Liver (tissue), 8 donors: ENCODE measurements at regions not wholly inside any gene's neighbourhood (a gene's known extent, or its start where the extent isn't known, plus 50 kb on each side); places are given as distances from the start of the nearest gene placed in this dataset.
"Not testable (repeated sequence)": the region's sequence is repeated elsewhere in the genome, so short reads cannot be mapped to it uniquely, and the experiment has no call there.

Experiments
- DNase-seq: peaks from one replicate; pipeline ENCODE4 v3.0.0-alpha.2; 2017; ENCODE audit warnings: low spot score
- H3K27ac ChIP-seq, 2 donors: one replicate each; pipeline ENCODE4 v1.7.0; 2013; ENCODE audit warnings: inconsistent platforms in 2 of 2, low read length in 2 of 2, control low read depth in 1 of 2, low read depth in 1 of 2, mild to moderate bottlenecking in 1 of 2
- H3K27me3 ChIP-seq, 4 donors: one replicate each; pipeline versions ENCODE4 v1.6.1 to v1.7.0; 2013; ENCODE audit warnings: low read length in 3 of 4, inconsistent platforms in 1 of 4, mild to moderate bottlenecking in 1 of 4, moderate library complexity in 1 of 4; ENCODE audit not compliant: control insufficient read depth in 4 of 4, insufficient read depth in 4 of 4
- H3K36me3 ChIP-seq, 4 donors: one replicate each; pipeline versions ENCODE4 v1.6.1 to v1.7.0; 2013; ENCODE audit warnings: low read length in 3 of 4, mild to moderate bottlenecking in 3 of 4, low read depth in 1 of 4, moderate library complexity in 1 of 4; ENCODE audit not compliant: control insufficient read depth in 4 of 4, insufficient read depth in 3 of 4
- H3K4me1 ChIP-seq, 4 donors: one replicate each; pipeline versions ENCODE4 v1.6.1 to v1.7.0; 2013; ENCODE audit warnings: low read length in 3 of 4, mild to moderate bottlenecking in 3 of 4, moderate library complexity in 1 of 4; ENCODE audit not compliant: control insufficient read depth in 4 of 4, insufficient read depth in 4 of 4
- H3K4me3 ChIP-seq, 3 donors: one replicate each; pipeline versions ENCODE4 v1.6.1 to v1.7.0; 2013; ENCODE audit warnings: low read length in 3 of 3, control low read depth in 1 of 3, low read depth in 1 of 3, mild to moderate bottlenecking in 1 of 3
- H3K9ac ChIP-seq, 2 donors: one replicate each; pipeline ENCODE4 v1.7.0; 2013; ENCODE audit warnings: low read length in 2 of 2, mild to moderate bottlenecking in 2 of 2, moderate library complexity in 2 of 2, control low read depth in 1 of 2, low read depth in 1 of 2
- H3K9me3 ChIP-seq, 4 donors: one replicate each; pipeline versions ENCODE4 v1.6.1 to v1.7.0; 2013; ENCODE audit warnings: low read length in 3 of 4; ENCODE audit not compliant: control insufficient read depth in 4 of 4
- ATF3 ChIP-seq: IDR thresholded peaks from 2 replicates; pipeline ENCODE4 v1.6.1; 2016; ENCODE audit warnings: antibody characterized with exemption
- EGR1 ChIP-seq, 2 donors: IDR thresholded peaks; 2 replicates each; pipeline ENCODE4 v1.6.1; 2016 to 2018; ENCODE audit warnings: antibody characterized with exemption in 2 of 2, low read depth in 2 of 2
- FOXA1 ChIP-seq: IDR thresholded peaks from 2 replicates; pipeline ENCODE4 v1.6.1; 2016; ENCODE audit warnings: antibody characterized with exemption
- FOXA2 ChIP-seq: IDR thresholded peaks from 2 replicates; pipeline ENCODE4 v1.6.1; 2016; ENCODE audit warnings: antibody characterized with exemption
- HNF4A ChIP-seq, 2 donors: conservative IDR thresholded peaks; 2 replicates each; pipeline ENCODE4 v1.6.1; 2016; ENCODE audit warnings: antibody characterized with exemption in 2 of 2, mild to moderate bottlenecking in 2 of 2
- JUND ChIP-seq, 2 donors: IDR thresholded peaks; 2 replicates each; pipeline ENCODE4 v1.6.1; 2016; ENCODE audit warnings: antibody characterized with exemption in 2 of 2
- REST ChIP-seq: IDR thresholded peaks from 2 replicates; pipeline ENCODE4 v1.6.1; 2016; ENCODE audit warnings: antibody characterized with exemption, mild to moderate bottlenecking
- RXRA ChIP-seq, 2 donors: IDR thresholded peaks; 2 replicates each; pipeline ENCODE4 v1.6.1; 2017 to 2018; ENCODE audit warnings: antibody characterized with exemption in 2 of 2, mild to moderate bottlenecking in 1 of 2
- SP1 ChIP-seq: IDR thresholded peaks from 2 replicates; pipeline ENCODE4 v1.6.1; 2018; ENCODE audit warnings: antibody characterized with exemption, mild to moderate bottlenecking
- YY1 ChIP-seq: IDR thresholded peaks from 2 replicates; pipeline ENCODE4 v1.6.1; 2016; ENCODE audit warnings: antibody characterized with exemption, mild to moderate bottlenecking
- ZBTB33 ChIP-seq: IDR thresholded peaks from 2 replicates; pipeline ENCODE4 v1.6.1; 2016; ENCODE audit warnings: antibody characterized with exemption
- WGBS: extraction: QIAGEN DNeasy Blood & Tissue Kit; methylation state at CpG from one replicate; pipeline ENCODE4 v1.1.7; 2013; 5-methylcytosine and 5-hydroxymethylcytosine counted together
- TF ChIP-seq, protein P1 (sequence below): fragments of 150-350 bp; IDR thresholded peaks from 2 replicates; pipeline ENCODE4 v1.5.1; 2017; ENCODE audit warnings: improper control_type of control experiment, low read depth, low read length; ENCODE audit not compliant: missing input control
- TF ChIP-seq, protein P2 (sequence below): IDR thresholded peaks from 2 replicates; pipeline ENCODE4 v1.6.1; 2016; ENCODE audit warnings: antibody characterized with exemption
- donor health status: healthy.
- donor health status: healthy.
- donor health status: healthy.
- donor health status: healthy.
- donor health status: healthy.

GRCh38 chr5:96187309-96188027, 225.8 kb upstream of the ELL2 start:
- H3K4me3 ChIP-seq, result no peak overlapping the region
- H3K27ac ChIP-seq, result no peak overlapping the region
- H3K36me3 ChIP-seq, result no peaks in the 10 kb centered on the region
- H3K27me3 ChIP-seq, result no peaks in the 10 kb centered on the region
- H3K9me3 ChIP-seq, result no peaks in the 10 kb centered on the region
- whole genome bisulfite sequencing, result 75% methylated on average over 5 of the region's 5 CpGs
- no peak for DNase-seq
- no peak overlapping the region for H3K9ac ChIP-seq
- TF ChIP-seq HNF4A (conservative IDR thresholded peaks at IDR 0.05) (peak in 1 of 2 donors; percentile 4), FOXA1 (no peak), FOXA2 (peak; percentile 19)
- no peaks in the 10 kb centered on the region for H3K4me1 ChIP-seq

DNA sequence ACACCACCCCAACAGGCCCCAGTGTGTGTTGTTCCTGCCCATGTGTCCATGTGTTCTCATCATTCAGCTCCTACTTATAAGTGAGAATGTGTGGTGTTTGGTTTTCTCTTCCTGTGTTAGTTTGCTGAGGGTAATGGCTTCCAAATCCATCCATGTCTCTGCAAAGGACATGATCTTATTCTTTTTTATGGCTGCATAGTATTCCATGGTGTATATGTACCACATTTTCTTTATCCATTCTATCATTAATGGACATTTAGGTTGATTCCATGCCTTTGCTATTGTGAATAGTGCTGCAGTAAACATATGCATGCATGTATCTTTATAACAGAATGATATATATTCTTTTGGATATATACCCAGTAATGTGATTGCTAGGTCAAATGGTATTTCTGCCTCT, 222.9 kb upstream of the ELL2 start:
- H3K4me3 ChIP-seq, H3K9ac ChIP-seq, DNase-seq, H3K4me1 ChIP-seq, H3K36me3 ChIP-seq, H3K9me3 ChIP-seq, H3K27me3 ChIP-seq, H3K27ac ChIP-seq: not testable (repeated sequence)

- H3K9me3 ChIP-seq, result no peaks in the 10 kb centered on the region
Measured at GRCh38 chr5:96180684-96181435, 219.2 kb upstream of the ELL2 start.

More at GRCh38 chr5:96180684-96181435, 219.2 kb upstream of the ELL2 start:
- 54% methylated on average over 2 of the region's 2 CpGs for WGBS
- no peak overlapping the region for H3K4me3 ChIP-seq
- peaks cover 0 to 9% (median 5%) of the 10 kb centered on the region in 4 donors for H3K4me1 ChIP-seq
- no peak overlapping the region for H3K27ac ChIP-seq
- no peaks in the 10 kb centered on the region for H3K36me3 ChIP-seq
- H3K27me3 ChIP-seq, result no peaks in the 10 kb centered on the region
- TF ChIP-seq ATF3, result no peak
- TF ChIP-seq JUND (IDR thresholded peaks at IDR 0.05), result no peak
- no peak for TF ChIP-seq SP1
- no peak for TF ChIP-seq FOXA1
- no peak for TF ChIP-seq FOXA2
- TF ChIP-seq REST, result no peak
- no peak for TF ChIP-seq ZBTB33
- no peak for TF ChIP-seq YY1
- TF ChIP-seq, protein P1, sequence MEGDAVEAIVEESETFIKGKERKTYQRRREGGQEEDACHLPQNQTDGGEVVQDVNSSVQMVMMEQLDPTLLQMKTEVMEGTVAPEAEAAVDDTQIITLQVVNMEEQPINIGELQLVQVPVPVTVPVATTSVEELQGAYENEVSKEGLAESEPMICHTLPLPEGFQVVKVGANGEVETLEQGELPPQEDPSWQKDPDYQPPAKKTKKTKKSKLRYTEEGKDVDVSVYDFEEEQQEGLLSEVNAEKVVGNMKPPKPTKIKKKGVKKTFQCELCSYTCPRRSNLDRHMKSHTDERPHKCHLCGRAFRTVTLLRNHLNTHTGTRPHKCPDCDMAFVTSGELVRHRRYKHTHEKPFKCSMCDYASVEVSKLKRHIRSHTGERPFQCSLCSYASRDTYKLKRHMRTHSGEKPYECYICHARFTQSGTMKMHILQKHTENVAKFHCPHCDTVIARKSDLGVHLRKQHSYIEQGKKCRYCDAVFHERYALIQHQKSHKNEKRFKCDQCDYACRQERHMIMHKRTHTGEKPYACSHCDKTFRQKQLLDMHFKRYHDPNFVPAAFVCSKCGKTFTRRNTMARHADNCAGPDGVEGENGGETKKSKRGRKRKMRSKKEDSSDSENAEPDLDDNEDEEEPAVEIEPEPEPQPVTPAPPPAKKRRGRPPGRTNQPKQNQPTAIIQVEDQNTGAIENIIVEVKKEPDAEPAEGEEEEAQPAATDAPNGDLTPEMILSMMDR, result no peak
- no peak for TF ChIP-seq EGR1 (IDR thresholded peaks at IDR 0.05; ENCODE audit: low read depth in 2 of 2)
- TF ChIP-seq, protein P2, sequence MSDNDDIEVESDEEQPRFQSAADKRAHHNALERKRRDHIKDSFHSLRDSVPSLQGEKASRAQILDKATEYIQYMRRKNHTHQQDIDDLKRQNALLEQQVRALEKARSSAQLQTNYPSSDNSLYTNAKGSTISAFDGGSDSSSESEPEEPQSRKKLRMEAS, result no peak
- no peak for TF ChIP-seq RXRA (IDR thresholded peaks at IDR 0.05)
- no peak overlapping the region for H3K9ac ChIP-seq
- no peak for DNase-seq
